ENCODE measurements at regions not wholly inside any gene's neighbourhood (a gene's known extent, or its start where the extent isn't known, plus 50 kb on each side); places are given as distances from the start of the nearest gene placed in this dataset.

DNA sequence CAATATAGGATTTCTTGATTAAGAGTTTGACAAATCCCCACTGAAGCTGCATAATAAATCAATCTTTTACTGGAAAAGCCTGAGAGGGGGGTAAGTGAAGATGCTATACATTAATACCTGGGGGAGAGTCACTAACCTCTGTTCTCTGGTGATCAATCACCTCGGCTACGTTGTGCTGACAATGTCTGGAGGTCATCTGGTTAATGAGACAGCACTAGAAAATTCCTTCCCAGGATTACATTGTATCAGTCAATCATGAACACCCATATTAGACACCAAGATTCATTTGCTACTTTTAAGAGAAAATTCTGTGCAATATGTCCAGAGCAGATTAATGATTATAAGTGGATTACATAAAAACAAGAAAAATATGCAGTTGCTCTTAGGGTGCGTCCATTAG is 408.3 kb downstream of the PDHA2 start:
- H3K4me1 ChIP-seq (ENCODE audit: insufficient read depth, insufficient read length): no peaks in the 10 kb centered on the region
- TF ChIP-seq YY1 (IDR thresholded peaks at IDR 0.05; ENCODE audit: insufficient read depth, insufficient read length): no peak
- TF ChIP-seq ZNF274 (IDR thresholded peaks at IDR 0.05; ENCODE audit: low read depth, low read length): no peak
- TF ChIP-seq SUZ12 (IDR thresholded peaks at IDR 0.05; ENCODE audit: extremely low read depth, insufficient read depth, insufficient read length): no peak
- H3K9ac ChIP-seq (ENCODE audit: insufficient read length, low read depth): no peak overlapping the region
- H3K36me3 ChIP-seq (ENCODE audit: insufficient read depth, insufficient read length, low read length): no peaks in the 10 kb centered on the region
- H3K27me3 ChIP-seq (ENCODE audit: insufficient read depth, insufficient read length): no peaks in the 10 kb centered on the region
- DNase-seq (ENCODE audit: low read depth, low spot score): no peak
- H3K4me3 ChIP-seq (ENCODE audit: insufficient read length, low read depth): no peak overlapping the region
- H3K9me3 ChIP-seq (ENCODE audit: insufficient read depth, low read length): peaks cover 8% of the 10 kb centered on the region; the same call in 1 of the 2 replicates

DNA sequence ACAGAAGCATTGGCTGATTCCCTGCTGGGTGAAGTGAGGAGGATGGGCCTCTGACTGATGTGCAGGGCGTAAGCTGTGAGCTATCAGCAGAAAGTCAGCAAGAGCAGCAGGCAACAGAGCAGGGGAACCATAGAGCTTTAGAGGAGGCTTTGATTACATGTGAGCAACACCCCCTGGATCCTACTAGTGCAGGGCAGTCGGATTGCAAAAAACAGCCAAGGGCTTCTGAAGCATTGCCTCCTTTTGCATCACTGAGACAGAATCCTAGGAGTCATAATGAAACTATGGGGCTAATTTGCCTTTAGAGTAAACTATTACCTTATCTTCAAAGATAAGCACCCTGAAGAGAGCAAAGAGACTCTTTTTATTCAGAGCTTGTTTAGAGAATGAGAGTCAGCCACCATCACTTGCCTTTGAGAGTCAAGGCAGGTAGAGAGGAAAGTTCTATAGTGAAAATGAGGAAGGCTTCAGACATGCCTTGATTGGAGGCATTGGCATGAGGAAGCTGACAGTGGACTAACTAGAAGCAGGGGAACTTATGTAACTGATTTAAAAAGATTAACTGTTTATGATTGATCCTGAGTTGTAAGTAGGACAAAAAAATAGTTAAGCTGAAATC is 420.3 kb downstream of the PDHA2 start:
- Histone ChIP-seq H3K4me1 (ENCODE audit: insufficient read depth, insufficient read length) (no peaks in the 10 kb centered on the region), H3K4me3 (ENCODE audit: insufficient read length, low read depth) (no peak overlapping the region), H3K9me3 (ENCODE audit: insufficient read depth, low read length) (no peaks in the 10 kb centered on the region), H3K36me3 (ENCODE audit: insufficient read depth, insufficient read length, low read length) (no peaks in the 10 kb centered on the region), H3K27me3 (ENCODE audit: insufficient read depth, insufficient read length) (no peaks in the 10 kb centered on the region), H3K9ac (ENCODE audit: insufficient read length, low read depth) (no peak overlapping the region)
- DNase-seq (ENCODE audit: low read depth, low spot score): peak; percentile 23
- TF ChIP-seq YY1 (IDR thresholded peaks at IDR 0.05; ENCODE audit: insufficient read depth, insufficient read length): no peak
- TF ChIP-seq SUZ12 (IDR thresholded peaks at IDR 0.05; ENCODE audit: extremely low read depth, insufficient read depth, insufficient read length): no peak
- TF ChIP-seq ZNF274 (IDR thresholded peaks at IDR 0.05; ENCODE audit: low read depth, low read length): no peak

DNA sequence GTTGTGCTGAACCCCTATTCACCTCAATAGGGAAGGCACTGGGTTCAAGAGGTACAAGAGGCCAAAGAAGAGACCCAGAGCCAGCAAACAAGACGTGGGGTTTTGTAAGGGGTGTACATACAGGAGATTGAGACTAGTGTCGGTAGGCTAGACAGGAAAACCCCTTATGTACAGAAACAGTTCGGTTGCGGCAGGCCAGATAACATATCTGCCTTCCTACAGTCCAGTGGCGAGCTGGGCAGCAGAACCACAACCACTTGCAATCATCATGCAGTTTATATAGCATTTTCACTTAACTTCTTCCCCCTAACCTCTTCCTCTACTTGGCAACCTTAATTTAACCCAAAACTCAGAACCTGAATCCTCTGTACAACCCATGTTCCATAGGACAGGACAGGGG is 422.2 kb downstream of the PDHA2 start:
- Histone ChIP-seq H3K27me3 (ENCODE audit: insufficient read depth, insufficient read length) (no peaks in the 10 kb centered on the region), H3K36me3 (ENCODE audit: insufficient read depth, insufficient read length, low read length) (no peaks in the 10 kb centered on the region), H3K4me1 (ENCODE audit: insufficient read depth, insufficient read length) (no peaks in the 10 kb centered on the region), H3K9me3 (ENCODE audit: insufficient read depth, low read length) (peaks cover 8% of the 10 kb centered on the region; the same call in 1 of the 2 replicates), H3K9ac (ENCODE audit: insufficient read length, low read depth) (no peak overlapping the region), H3K4me3 (ENCODE audit: insufficient read length, low read depth) (no peak overlapping the region)
- TF ChIP-seq SUZ12 (IDR thresholded peaks at IDR 0.05; ENCODE audit: extremely low read depth, insufficient read depth, insufficient read length) (no peak), ZNF274 (IDR thresholded peaks at IDR 0.05; ENCODE audit: low read depth, low read length) (no peak), YY1 (IDR thresholded peaks at IDR 0.05; ENCODE audit: insufficient read depth, insufficient read length) (no peak)
- no peak for DNase-seq (ENCODE audit: low read depth, low spot score)

DNA sequence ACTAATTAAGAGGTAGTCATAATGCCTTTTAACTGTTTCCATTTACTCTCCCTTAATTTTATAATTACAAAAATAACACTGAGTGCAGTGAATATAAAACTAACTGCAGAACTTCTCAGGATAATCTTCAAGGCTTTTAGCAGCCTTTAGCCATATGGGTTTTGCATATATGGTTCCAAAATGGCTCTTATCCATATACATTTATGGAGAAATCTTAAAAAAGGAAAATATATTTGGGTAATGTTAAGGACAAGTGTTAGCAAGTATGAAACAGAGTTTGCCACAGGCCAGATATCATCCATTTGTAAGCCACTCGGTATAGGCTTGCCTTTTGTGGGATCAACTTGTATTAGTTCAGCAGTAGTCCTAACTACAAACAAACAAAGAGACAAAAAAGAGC is 423.4 kb downstream of the PDHA2 start:
- TF ChIP-seq YY1 (IDR thresholded peaks at IDR 0.05; ENCODE audit: insufficient read depth, insufficient read length) (no peak), ZNF274 (IDR thresholded peaks at IDR 0.05; ENCODE audit: low read depth, low read length) (no peak), SUZ12 (IDR thresholded peaks at IDR 0.05; ENCODE audit: extremely low read depth, insufficient read depth, insufficient read length) (no peak)
- Histone ChIP-seq H3K36me3 (ENCODE audit: insufficient read depth, insufficient read length, low read length) (no peaks in the 10 kb centered on the region), H3K27me3 (ENCODE audit: insufficient read depth, insufficient read length) (no peaks in the 10 kb centered on the region), H3K4me1 (ENCODE audit: insufficient read depth, insufficient read length) (no peaks in the 10 kb centered on the region), H3K9ac (ENCODE audit: insufficient read length, low read depth) (no peak overlapping the region), H3K4me3 (ENCODE audit: insufficient read length, low read depth) (no peak overlapping the region), H3K9me3 (ENCODE audit: insufficient read depth, low read length) (peaks cover 9% of the 10 kb centered on the region; the same call in 1 of the 2 replicates)
- no peak for DNase-seq (ENCODE audit: low read depth, low spot score)

DNA sequence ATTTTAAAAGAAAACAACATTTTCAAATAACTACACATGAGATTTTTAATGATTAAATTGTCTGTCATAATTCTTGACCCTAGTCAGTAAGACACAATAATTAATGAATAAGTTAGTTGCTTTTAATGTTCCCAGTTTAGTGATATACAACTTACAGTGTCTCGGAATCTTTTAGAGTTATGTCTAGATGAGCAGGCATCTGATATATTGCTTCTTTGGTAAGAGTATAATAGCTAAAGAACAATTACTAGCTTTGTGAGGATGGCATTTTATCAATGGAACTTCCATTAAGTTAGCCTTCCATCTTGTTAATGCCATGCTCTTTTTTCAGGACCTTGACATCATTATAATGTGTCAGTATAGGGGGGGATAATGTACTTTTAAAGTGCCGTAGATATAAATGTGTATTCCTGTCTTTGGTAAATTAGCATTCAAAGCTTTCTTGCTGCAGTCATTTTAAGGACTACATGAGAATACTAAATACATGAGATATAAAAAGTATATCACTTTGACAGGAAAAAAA is 425.1 kb downstream of the PDHA2 start:
- Histone ChIP-seq H3K9ac (ENCODE audit: insufficient read length, low read depth) (no peak overlapping the region), H3K27me3 (ENCODE audit: insufficient read depth, insufficient read length) (no peaks in the 10 kb centered on the region), H3K36me3 (ENCODE audit: insufficient read depth, insufficient read length, low read length) (no peaks in the 10 kb centered on the region), H3K4me3 (ENCODE audit: insufficient read length, low read depth) (no peak overlapping the region), H3K4me1 (ENCODE audit: insufficient read depth, insufficient read length) (no peaks in the 10 kb centered on the region), H3K9me3 (ENCODE audit: insufficient read depth, low read length) (peaks cover 9% of the 10 kb centered on the region; the same call in 1 of the 2 replicates)
- no peak for DNase-seq (ENCODE audit: low read depth, low spot score)
- TF ChIP-seq YY1 (IDR thresholded peaks at IDR 0.05; ENCODE audit: insufficient read depth, insufficient read length): no peak
- TF ChIP-seq SUZ12 (IDR thresholded peaks at IDR 0.05; ENCODE audit: extremely low read depth, insufficient read depth, insufficient read length): no peak
- no peak for TF ChIP-seq ZNF274 (IDR thresholded peaks at IDR 0.05; ENCODE audit: low read depth, low read length)

DNA sequence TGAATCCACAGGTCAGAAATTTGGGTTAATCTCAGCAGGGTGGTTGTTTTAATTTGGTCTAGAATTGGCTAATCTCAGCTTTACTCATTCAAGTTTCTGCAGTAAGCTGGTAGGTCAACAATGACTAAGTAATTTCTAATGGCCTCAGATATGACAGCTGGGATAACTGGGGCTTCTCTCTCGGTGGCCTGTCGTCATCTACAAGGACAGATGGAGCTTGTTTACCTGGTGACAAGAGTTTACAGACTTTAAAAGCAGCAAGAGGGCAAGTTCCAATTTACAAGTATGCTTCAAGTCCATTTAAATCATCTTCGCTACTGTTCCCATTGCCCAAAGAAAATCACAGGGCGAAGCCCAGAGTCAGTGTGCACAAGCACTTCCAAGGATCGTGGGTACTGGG is 453.9 kb downstream of the PDHA2 start:
- Histone ChIP-seq H3K4me3 (ENCODE audit: insufficient read length, low read depth) (no peak overlapping the region), H3K27me3 (ENCODE audit: insufficient read depth, insufficient read length) (no peaks in the 10 kb centered on the region), H3K4me1 (ENCODE audit: insufficient read depth, insufficient read length) (no peaks in the 10 kb centered on the region), H3K36me3 (ENCODE audit: insufficient read depth, insufficient read length, low read length) (no peaks in the 10 kb centered on the region), H3K9ac (ENCODE audit: insufficient read length, low read depth) (no peak overlapping the region), H3K9me3 (ENCODE audit: insufficient read depth, low read length) (no peaks in the 10 kb centered on the region)
- no peak for DNase-seq (ENCODE audit: low read depth, low spot score)
- TF ChIP-seq ZNF274 (IDR thresholded peaks at IDR 0.05; ENCODE audit: low read depth, low read length) (no peak), YY1 (IDR thresholded peaks at IDR 0.05; ENCODE audit: insufficient read depth, insufficient read length) (no peak), SUZ12 (IDR thresholded peaks at IDR 0.05; ENCODE audit: extremely low read depth, insufficient read depth, insufficient read length) (no peak)

DNA sequence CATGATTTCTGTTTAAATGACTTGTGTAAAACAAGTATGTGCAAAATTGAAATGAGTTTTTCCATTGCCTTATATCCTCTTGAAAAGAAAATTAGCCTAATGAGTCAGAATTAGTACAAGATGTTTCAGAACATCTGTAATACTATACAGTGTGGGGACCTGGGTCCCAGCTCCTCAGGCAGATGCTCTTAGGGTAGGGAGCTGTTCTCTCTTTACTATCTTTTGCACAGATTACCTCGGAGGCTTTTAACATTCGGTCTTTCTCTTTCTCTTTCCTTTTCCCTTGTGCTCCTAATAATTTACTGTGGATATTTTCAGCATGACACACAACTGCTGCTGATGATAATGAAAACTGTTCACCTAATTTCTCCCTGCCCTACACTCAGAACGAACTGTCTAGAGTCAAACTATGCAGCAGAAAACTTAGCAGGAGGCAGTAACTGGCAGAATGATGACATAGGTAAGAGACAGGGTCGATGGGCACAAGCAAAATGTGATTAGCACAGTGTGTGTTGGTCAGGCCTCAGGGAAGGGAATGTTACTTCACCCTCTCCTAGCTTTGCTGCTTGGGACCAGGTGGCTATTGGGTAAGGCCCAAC is 455.3 kb downstream of the PDHA2 start:
- Histone ChIP-seq H3K4me1 (ENCODE audit: insufficient read depth, insufficient read length) (no peaks in the 10 kb centered on the region), H3K4me3 (ENCODE audit: insufficient read length, low read depth) (no peak overlapping the region), H3K9ac (ENCODE audit: insufficient read length, low read depth) (no peak overlapping the region), H3K9me3 (ENCODE audit: insufficient read depth, low read length) (no peaks in the 10 kb centered on the region), H3K36me3 (ENCODE audit: insufficient read depth, insufficient read length, low read length) (no peaks in the 10 kb centered on the region), H3K27me3 (ENCODE audit: insufficient read depth, insufficient read length) (no peaks in the 10 kb centered on the region)
- TF ChIP-seq ZNF274 (IDR thresholded peaks at IDR 0.05; ENCODE audit: low read depth, low read length) (no peak), YY1 (IDR thresholded peaks at IDR 0.05; ENCODE audit: insufficient read depth, insufficient read length) (no peak), SUZ12 (IDR thresholded peaks at IDR 0.05; ENCODE audit: extremely low read depth, insufficient read depth, insufficient read length) (no peak)
- no peak for DNase-seq (ENCODE audit: low read depth, low spot score)
